HG02870 (cell line): ENCODE measurements at regions not wholly inside any gene's neighbourhood (a gene's known extent, or its start where the extent isn't known, plus 50 kb on each side); places are given as distances from the start of the nearest gene placed in this dataset.
A peak's percentile ranks its signal among the peaks of the same experiment; 100 is the strongest.

Experiments used
- ATAC-seq: cut with Tn5 transposase; IDR thresholded peaks from one replicate; pipeline ENCODE4 v1.9.1; 2021; ENCODE audit warnings: mild to moderate bottlenecking, moderate library complexity; ENCODE audit not compliant: unreplicated experiment

GRCh38 chr5:62732677-62733121 lies 154.1 kb downstream of the LRRC70 start:
- no peak for ATAC-seq

DNA sequence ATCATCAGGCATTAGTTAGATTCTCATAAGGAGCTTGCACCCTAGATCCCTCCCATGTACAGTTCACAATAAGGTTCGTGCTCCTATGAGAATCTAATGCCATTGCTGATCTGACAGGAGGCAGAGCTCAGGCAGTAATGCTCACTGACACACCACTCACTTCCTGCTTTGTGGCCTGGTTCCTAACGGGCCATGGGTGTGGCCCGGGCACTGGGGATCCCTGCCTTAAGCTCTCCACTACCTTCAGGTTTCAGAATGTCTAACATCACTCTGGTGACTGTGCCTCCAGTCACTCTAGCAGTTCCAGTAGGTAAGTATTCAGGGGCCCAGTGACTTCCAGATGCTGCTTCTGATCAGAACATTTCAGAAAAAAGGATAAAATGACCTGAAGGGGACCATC lies 152.4 kb downstream of the LRRC70 start:
- ATAC-seq, result peak; percentile 62

DNA sequence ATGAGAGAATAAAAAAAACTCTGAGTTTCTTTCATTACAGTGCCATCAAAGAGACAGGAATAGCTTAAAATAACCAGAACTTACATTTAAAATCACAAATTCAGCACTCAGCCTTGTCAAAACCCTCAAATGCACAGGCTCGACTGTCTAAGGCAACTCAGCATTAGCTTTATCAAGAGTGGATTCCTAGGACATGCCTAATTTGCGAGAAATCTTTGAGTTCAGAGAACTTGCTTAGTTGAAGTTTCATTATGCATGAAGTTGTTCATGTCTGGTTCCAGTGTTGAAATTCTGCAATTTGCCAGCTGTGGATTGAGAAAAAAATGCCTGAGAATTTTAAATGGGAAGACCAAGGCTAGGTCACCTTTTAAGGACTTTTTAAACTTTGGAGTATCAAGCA lies 151.1 kb downstream of the LRRC70 start:
- ATAC-seq, result no peak

- ATAC-seq, result no peak
Observed at GRCh38 chr5:62727861-62728260, 149.2 kb downstream of the LRRC70 start.

DNA sequence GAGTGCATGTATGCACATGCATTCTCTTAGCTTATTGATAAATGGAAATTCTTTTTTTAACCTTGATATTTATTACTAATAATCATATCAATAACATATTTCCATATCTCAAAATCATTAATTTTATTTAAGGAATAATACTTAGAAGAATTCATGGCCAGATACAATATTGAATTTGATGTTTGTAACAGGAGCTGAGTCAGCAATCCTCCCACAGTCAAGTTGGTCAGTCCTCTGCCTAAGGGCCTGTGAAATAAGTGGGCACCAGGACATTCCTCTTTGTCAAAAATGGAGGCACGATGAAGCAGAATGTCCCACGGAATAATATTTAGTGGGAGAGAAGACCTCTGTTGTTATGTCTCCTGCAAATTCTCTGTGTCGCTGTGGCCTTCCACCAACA lies 148.6 kb downstream of the LRRC70 start:
- no peak for ATAC-seq

DNA sequence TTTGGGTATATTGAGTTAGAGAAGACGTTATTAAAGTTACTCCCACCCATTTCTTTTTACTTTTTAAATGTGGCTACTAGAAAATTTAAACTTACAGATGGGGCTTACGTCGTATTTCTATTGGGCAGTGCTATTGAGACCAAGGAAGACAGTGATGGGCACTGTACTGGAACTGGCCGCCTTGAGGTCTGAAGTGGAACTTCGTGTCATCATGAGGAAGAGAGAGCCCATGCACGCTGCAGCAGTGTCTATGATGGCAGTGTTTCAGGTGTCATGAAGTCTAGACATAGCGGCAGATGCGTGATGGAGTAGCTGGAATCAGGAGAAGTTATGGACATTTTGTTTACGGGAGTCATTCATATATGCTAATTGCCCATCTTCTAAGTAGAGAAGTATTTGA lies 143.7 kb downstream of the LRRC70 start:
- ATAC-seq, result no peak

GRCh38 chr5:62720031-62720441 lies 141.4 kb downstream of the LRRC70 start:
- peak; percentile 92 for ATAC-seq

- ATAC-seq, result no peak
Observed at GRCh38 chr5:62719061-62719720, 140.6 kb downstream of the LRRC70 start.

- ATAC-seq, result no peak
Observed at GRCh38 chr5:62718324-62718723, 139.7 kb downstream of the LRRC70 start.

GRCh38 chr5:62717301-62717933 lies 138.8 kb downstream of the LRRC70 start:
- no peak for ATAC-seq

DNA sequence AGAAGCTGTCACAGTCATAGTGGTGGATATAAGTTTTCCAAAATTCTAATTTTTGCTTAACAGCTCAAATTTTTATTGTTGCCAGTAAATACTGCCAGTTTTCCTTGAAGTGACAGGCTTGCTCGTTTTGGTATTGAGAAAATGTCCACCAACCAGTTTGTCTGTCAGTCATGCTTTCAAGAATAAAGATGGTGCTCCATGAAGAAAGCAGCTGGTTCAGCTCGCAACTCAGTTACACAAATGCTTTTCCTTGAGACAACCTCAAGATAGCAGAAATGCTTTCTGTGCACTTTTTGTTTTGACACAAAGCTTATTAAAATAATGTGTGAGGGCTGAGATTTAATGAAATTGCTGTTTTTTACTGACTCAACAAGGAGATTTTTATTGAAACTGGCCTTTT lies 135.7 kb downstream of the LRRC70 start:
- ATAC-seq, result no peak

DNA sequence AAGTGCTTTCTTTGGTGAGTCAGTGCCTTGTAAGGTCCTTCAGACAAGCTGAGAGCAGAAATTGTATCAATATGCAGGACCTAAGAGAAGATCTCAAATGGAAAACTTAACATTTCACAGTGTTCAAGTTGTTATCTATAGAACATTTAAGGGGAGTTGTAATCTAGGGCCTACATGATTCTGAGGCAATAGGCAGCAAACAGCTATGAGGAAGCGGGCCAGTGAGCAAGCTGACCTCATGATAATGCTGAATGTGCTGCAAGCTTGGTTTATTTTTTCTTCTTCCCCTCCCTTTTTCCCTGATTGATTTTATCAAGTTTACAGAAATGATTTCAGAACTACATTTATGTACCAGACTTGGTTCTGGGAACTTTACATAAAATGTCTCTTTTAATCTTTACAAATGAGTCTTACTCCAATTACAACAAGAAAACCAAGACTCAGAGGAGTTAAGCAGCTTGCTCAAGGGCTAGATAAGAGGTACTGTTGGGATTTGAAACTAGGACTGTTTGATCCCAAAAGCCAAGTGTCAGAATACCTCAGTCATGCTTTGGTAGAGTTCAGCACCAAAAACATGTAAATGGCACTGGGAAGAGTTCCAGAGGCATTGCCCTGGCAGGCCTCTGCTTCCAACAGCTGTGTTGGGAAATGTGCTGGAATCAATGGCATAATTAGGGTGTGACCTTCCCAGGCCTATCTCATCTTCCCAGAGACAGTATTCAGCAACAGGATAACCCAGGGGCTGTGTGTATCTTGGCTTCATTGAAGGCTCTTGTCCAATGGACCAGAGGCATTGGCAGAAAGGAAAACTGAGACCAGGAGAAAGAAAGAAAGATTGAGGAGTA lies 130.1 kb downstream of the LRRC70 start:
- no peak for ATAC-seq

DNA sequence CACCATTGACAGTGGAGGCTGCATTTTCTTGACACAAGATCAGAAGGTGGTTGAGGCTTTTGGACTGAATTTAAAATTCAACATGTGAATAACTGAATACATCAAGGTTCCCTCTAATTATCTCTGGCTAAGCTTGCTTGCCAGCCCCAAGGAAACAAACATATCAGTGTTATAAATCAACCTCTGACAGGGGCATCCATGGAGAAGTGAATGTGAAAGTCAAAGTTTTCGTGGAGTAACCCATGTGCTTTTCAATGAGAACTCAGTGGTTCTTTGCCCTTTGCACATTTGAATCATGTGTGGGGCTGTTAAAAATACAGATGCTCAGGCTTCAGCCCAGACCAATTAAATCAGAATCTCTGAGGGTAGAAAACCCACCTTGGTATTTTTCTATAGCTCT lies 128.9 kb downstream of the LRRC70 start:
- ATAC-seq, result no peak

- no peak for ATAC-seq
Observed at GRCh38 chr5:62707131-62707530, 128.5 kb downstream of the LRRC70 start.

DNA sequence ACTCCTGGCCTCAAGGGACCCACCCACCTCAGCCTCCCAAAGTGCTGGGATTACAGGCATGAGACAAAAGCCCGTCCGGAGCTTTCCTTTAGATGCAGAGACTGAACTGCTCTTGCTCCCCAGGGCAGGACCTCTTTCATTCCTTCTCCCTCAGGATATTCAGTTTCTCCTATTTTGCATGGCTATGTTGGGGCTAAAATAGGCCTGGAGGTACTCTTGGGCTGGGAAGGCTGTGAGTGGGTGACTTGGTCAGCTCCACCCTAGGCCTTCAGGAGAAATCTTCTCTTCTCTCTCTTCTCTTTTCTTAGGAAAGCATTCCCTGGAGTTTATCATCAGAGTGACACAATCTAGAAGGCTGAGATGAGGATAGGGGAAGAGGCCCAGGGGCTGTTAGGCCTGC lies 126.4 kb downstream of the LRRC70 start:
- ATAC-seq, result no peak

DNA sequence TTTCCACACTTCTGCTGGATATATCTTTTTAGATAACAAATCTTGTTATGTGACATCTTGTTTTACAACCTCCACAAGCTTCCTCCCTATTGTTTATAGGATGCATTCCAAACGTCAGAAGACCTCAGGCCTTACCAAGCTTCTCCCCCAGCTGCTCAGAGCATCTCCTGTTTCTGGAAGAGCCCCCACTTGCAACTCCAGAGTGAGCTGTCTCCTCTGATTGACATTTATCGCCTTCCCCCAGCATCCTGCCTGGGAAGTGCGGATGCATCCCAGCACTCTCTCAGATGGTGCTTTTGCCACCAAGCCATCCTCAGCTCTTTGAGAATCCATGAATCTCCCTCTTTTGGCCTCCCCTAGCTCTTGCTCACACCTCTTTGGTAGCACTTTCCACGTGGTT lies 123.5 kb downstream of the LRRC70 start:
- ATAC-seq, result no peak

- no peak for ATAC-seq
Observed at GRCh38 chr5:62701036-62701435, 122.4 kb downstream of the LRRC70 start.

- ATAC-seq, result no peak
Observed at GRCh38 chr5:62698756-62699155, 120.1 kb downstream of the LRRC70 start.

GRCh38 chr5:62695274-62695673 lies 116.7 kb downstream of the LRRC70 start:
- ATAC-seq, result no peak

GRCh38 chr5:62692946-62693713 lies 114.5 kb downstream of the LRRC70 start:
- ATAC-seq, result no peak

DNA sequence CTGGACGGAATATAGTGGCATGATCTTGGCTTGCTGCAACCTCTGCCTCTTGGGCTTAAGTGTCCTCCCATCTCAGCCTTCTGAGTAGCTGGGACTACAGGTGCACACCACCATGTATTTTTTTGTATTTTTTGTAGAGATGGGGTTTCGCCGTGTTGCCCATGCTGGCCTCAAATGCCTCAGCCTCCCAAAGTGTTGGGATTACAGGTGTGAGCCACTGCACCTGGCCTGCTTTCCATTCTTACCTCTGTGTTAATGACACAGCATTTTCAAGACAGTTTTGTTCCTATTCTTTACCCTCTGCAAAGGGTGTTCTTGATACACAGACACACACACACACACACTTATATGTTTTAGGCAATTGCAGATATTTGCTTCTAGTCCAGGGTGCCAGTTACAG lies 113.3 kb downstream of the LRRC70 start:
- no peak for ATAC-seq
